ENCODE measurements at regions not wholly inside any gene's neighbourhood (a gene's known extent, or its start where the extent isn't known, plus 50 kb on each side); places are given as distances from the start of the nearest gene placed in this dataset.

DNA sequence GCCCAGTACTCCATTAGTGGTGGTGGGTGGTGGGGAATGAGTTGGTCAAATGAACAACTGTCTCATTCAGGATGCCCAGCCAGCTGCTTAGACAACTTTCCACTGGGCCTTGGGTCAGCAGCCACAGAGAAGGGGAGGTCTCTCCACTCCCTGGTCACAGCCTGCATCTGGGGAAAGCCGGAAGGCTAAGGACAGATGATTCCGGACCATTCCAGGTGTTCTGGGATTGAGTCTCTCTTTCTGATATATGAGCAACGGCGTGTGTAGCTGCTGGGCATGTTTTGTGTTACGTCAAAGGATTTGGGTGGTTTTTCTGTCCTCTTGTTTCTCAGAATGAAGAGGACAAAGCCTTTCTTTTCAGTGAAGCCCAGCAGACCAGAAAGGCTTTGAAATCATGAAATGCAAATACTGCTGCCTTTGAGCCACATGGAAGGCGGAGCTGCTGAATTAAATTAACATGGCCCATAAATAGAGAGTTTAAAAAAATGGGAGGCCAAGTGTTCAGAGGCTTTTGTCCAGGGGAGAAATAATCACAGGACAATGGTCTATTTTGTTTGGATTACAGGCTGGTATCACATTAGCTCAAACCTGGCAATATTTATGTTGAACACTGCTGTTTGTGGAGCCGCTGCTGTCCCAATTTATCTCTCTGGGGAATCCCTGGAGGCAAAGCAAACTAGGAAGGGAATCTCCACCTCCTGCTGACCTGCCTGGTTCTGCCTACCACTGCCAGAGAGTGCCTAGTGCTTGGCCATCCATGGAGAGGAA lies 234.4 kb upstream of the E2F8 start:
- TF ChIP-seq POLR2AphosphoS5 (IDR thresholded peaks at IDR 0.05; ENCODE audit: low read depth, low read length), result no peak
- TF ChIP-seq TAF1 (IDR thresholded peaks at IDR 0.05; ENCODE audit: borderline replicate concordance, insufficient read depth, low read length), result no peak
- TF ChIP-seq SIN3A (IDR thresholded peaks at IDR 0.05; ENCODE audit: borderline replicate concordance, insufficient read depth, low read length), result no peak
- TF ChIP-seq, protein P1, sequence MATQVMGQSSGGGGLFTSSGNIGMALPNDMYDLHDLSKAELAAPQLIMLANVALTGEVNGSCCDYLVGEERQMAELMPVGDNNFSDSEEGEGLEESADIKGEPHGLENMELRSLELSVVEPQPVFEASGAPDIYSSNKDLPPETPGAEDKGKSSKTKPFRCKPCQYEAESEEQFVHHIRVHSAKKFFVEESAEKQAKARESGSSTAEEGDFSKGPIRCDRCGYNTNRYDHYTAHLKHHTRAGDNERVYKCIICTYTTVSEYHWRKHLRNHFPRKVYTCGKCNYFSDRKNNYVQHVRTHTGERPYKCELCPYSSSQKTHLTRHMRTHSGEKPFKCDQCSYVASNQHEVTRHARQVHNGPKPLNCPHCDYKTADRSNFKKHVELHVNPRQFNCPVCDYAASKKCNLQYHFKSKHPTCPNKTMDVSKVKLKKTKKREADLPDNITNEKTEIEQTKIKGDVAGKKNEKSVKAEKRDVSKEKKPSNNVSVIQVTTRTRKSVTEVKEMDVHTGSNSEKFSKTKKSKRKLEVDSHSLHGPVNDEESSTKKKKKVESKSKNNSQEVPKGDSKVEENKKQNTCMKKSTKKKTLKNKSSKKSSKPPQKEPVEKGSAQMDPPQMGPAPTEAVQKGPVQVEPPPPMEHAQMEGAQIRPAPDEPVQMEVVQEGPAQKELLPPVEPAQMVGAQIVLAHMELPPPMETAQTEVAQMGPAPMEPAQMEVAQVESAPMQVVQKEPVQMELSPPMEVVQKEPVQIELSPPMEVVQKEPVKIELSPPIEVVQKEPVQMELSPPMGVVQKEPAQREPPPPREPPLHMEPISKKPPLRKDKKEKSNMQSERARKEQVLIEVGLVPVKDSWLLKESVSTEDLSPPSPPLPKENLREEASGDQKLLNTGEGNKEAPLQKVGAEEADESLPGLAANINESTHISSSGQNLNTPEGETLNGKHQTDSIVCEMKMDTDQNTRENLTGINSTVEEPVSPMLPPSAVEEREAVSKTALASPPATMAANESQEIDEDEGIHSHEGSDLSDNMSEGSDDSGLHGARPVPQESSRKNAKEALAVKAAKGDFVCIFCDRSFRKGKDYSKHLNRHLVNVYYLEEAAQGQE (IDR thresholded peaks at IDR 0.05; ENCODE audit: insufficient read depth in 1 of 2, low read depth in 2 of 2, low read length in 2 of 2), result no peak
- no peak for TF ChIP-seq FOXP2 (optimal IDR thresholded peaks at IDR 0.05; ENCODE audit: borderline replicate concordance, extremely low read depth, extremely low read length, insufficient read depth)

Measured in PFSK-1 (cell line).